ENCODE measurements at regions not wholly inside any gene's neighbourhood (a gene's known extent, or its start where the extent isn't known, plus 50 kb on each side); places are given as distances from the start of the nearest gene placed in this dataset.

GRCh38 chr4:181536196-181536746, 706.9 kb upstream of the TENM3 start:
- no peak for DNase-seq (ENCODE audit: low read depth in 1 of 2, low spot score in 1 of 2)

GRCh38 chr4:181536811-181537434, 706.3 kb upstream of the TENM3 start:
- DNase-seq (ENCODE audit: low read depth in 1 of 2, low spot score in 1 of 2): no peak

- DNase-seq (ENCODE audit: low read depth in 1 of 2, low spot score in 1 of 2): no peak
These were observed 704.8 kb upstream of the TENM3 start for GRCh38 chr4:181538431-181538830.

DNA sequence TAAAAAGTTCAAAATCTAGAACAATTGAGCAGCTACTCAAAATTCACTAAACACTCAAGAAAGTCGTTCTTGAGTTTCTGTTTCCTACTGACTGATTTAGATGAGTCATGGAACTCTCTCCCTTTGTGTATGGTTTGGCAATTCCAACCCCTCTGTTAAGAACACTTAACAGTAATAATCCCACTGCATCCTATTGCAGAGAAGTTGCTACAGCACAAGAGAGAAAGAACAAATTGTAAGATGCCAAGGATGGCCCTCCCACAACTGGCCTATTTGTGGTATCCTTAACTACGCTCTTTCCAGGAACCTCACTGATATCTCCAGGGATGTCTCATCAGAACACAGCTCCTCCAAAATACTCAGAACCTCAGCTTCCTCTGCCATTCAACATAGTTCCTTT, 701.8 kb upstream of the TENM3 start:
- no peak for DNase-seq (ENCODE audit: low read depth in 1 of 2, low spot score in 1 of 2)

DNA sequence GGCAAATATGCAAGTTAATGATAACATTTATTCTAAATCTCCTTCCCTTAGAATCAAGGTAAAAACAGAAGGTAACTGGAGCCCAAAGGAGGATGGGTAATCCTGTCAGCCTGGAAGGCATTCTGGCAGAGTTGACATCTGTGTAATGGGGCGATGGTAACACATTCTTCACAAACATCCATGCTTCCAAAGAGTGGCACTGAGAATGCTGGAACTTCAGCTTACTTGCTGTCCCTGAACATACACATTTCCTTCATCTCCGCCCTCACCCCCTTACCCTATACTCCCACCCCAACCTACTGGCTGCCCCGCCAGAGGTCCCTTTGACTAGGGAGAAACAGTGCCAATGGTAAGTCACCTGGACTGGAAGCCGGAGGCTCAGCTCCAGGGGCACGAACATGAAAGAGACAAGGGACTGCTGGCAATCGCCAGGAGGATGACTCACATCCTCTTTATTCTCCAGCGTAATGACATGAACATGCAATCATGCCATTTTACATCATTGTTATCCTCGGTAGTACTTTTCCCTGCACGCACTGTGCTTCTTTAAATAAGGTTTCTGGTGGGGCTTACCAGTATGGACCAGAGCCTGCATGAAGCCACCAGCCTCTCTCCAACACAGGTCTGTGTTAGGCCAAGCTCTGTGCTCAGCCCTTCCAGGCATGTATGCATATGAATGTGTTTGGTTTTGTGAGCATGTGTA, 694.2 kb upstream of the TENM3 start:
- DNase-seq (ENCODE audit: low read depth in 1 of 2, low spot score in 1 of 2): no peak

DNA sequence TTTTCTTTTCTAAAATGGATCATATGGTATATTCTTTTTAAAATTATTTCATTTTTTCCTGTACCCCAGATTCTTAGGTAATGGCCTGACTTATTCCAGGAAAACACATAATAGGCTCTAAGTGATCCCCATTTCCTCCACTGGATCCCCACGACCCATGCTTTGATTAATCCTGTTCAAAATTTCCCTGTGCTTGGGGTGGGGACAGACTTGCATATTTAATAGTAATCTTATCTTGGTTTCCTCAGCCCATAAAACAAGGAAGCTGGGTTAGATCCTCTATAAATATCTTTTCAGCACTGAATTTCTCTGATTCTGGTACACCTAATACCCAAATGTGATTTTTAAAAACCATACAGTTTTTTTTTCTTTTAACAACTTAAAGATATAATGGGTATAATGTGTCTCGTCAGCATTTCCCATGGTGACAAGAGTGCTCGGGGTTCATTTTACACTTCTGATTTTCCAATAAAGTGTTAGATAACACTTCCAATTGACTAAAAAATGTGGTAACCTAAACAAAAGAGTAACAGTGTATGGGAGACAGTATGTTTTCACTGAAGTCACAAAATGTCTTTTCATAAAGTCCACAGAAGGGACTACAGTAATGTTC, 693.5 kb upstream of the TENM3 start:
- DNase-seq (ENCODE audit: low read depth in 1 of 2, low spot score in 1 of 2): no peak

GRCh38 chr4:181550381-181550780, 692.8 kb upstream of the TENM3 start:
- no peak for DNase-seq (ENCODE audit: low read depth in 1 of 2, low spot score in 1 of 2)

DNA sequence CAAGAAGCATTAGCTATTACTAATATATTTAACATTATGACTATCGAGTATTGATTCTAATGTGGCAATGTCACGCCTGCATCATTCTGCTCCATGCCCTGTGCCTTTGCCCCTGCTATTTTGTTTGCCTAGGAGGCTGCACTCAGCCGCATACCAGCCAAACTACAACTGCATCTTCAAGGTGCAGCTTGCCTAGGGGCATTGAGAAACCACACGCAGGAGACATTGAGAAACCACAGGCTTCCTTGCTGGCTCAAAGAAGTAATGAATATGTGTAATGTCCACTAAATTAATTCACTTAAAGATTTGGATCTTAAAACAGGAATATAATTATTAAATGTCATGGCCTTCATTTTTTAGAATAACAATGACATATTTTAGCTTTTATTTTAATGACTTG, 683.6 kb upstream of the TENM3 start:
- no peak for DNase-seq (ENCODE audit: low read depth in 1 of 2, low spot score in 1 of 2)

DNA sequence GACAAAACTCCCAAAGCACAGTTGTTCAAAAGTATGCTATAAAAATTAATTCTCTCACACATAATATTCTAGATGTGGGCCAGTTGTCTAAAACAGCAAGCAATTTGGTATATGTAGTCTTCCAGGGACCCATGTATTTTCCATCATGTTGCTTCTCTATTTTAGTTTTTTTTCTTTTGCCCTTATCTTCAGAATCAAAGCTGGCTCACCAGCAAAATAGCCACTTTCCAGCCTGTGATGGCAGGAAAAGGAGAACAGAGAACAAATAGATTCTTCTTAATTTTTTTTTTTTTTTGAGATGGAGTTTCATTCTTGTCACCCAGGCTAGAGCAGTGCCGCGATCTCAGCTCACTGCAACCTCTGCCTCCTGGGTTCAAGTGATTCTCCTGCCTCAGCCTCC, 680.8 kb upstream of the TENM3 start:
- no peak for DNase-seq (ENCODE audit: low read depth in 1 of 2, low spot score in 1 of 2)

- no peak for DNase-seq (ENCODE audit: low read depth in 1 of 2, low spot score in 1 of 2)
These were observed 678.6 kb upstream of the TENM3 start for GRCh38 chr4:181564625-181565024.

DNA sequence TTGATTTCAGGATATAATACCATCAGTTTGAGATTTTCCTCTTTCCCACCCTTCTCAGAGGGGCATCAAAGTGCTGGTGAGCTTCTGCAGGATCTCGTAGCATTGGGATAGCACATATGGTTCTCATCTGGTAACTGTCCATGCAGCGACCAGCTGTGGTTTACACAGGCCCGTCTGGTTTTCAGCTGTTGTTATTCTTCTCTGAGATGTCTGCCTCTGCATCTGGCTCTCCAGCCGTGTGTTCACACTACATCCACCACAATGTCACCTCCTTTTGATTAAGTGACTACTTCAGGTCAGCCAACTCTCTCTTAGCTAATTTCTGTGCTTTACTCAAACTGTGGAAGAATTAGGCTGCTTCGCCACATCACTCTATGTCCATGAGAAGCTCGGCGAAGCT, 676.7 kb upstream of the TENM3 start:
- DNase-seq (ENCODE audit: low read depth in 1 of 2, low spot score in 1 of 2): no peak

- DNase-seq (ENCODE audit: low read depth in 1 of 2, low spot score in 1 of 2): no peak
These were observed 673.6 kb upstream of the TENM3 start for GRCh38 chr4:181569553-181569952.

GRCh38 chr4:181578911-181579310, 664.3 kb upstream of the TENM3 start:
- no peak for DNase-seq (ENCODE audit: low read depth in 1 of 2, low spot score in 1 of 2)

- no peak for DNase-seq (ENCODE audit: low read depth in 1 of 2, low spot score in 1 of 2)
These were observed 663.7 kb upstream of the TENM3 start for GRCh38 chr4:181579486-181579885.

GRCh38 chr4:181581983-181582382, 661.2 kb upstream of the TENM3 start:
- DNase-seq (ENCODE audit: low read depth in 1 of 2, low spot score in 1 of 2): no peak

- DNase-seq (ENCODE audit: low read depth in 1 of 2, low spot score in 1 of 2): no peak
These were observed 660.6 kb upstream of the TENM3 start for GRCh38 chr4:181582595-181582994.

DNA sequence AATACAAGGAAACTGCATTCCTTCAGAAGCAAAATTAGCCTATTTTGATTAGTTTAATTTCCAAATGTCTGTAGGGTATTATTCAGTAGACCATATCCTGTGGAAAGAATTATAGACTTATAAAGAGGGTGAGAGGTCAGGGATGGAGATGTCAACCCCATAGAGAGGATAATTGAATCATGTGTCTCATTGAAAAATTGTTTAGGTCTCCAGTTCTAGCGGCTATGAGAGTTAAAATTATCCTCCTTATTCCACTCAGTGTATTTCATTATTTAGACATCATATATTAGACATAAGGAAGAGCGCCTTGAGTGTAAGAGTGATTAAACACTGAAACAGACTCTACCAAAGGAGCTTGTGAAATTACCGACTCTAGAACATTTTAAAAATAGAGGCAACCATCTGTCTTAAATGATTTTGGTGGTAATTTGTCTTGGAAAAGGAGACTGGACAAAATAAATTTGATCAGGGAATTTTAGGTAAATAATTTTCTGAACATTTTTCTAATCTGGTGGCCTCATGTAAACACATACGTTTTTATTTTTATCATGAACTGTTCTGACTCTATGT, 654.4 kb upstream of the TENM3 start:
- no peak for DNase-seq (ENCODE audit: low read depth in 1 of 2, low spot score in 1 of 2)

GRCh38 chr4:181592221-181592745, 650.9 kb upstream of the TENM3 start:
- no peak for DNase-seq (ENCODE audit: low read depth in 1 of 2, low spot score in 1 of 2)

DNA sequence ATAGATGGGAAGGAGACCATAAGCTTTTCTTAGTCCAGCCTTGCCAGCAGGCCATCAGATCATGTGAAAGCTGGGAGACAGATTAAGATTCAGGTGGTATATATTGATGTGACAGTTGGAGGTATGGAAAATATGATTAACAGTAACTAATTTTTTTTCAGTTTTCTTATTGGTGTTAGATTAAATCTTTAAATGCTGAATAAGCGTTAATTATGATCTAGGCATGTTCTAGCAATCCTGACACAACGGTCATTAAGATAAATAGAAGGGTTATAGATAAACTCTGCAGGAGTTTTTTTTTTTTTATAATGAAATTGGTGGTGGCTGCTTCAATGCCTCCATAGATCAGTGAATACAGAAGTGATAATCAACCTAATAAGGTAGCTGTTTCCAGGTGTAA, 649.5 kb upstream of the TENM3 start:
- no peak for DNase-seq (ENCODE audit: low read depth in 1 of 2, low spot score in 1 of 2)

DNA sequence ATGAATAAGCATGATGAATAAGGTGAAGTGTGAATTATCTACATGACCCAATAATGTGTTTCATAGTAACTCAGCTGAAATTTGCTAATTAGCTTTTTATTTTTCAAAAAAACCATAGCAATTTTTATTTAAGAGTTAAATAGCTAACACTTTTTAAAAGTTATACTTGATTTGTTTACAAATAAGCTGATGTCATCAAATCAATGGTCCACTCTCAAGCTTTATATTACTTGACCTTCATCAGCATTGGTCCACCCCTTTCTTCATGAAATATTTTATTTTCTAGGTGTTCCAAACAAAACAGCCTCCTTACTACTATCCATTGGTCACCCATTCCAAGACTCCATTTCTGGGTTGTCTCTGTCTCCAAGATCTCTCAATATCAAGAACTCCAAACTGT, 649.0 kb upstream of the TENM3 start:
- DNase-seq (ENCODE audit: low read depth in 1 of 2, low spot score in 1 of 2): no peak

DNA sequence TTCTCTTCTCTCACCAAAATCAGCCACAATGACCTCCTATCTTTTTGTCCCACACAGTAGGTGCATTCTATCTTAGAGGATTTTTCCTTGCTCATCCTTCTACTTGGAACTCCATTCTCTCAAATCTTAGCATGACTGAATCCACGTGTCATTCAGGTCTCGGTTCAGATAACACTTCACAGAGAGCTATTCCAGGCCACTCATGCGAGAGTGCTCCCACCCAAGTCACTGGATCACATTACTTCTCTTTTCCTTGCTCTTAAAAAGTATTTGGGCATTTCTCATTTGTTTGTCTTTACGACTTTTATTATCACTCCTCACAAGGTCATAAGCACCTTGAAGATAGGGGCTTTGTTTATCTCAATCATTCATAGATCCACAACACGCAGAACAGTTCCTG, 647.5 kb upstream of the TENM3 start:
- DNase-seq (ENCODE audit: low read depth in 1 of 2, low spot score in 1 of 2): no peak

- no peak for DNase-seq (ENCODE audit: low read depth in 1 of 2, low spot score in 1 of 2)
These were observed 645.4 kb upstream of the TENM3 start for GRCh38 chr4:181597766-181598165.
